HL-60 (cell line): ENCODE measurements at regions not wholly inside any gene's neighbourhood (a gene's known extent, or its start where the extent isn't known, plus 50 kb on each side); places are given as distances from the start of the nearest gene placed in this dataset.

Source experiments
- CTCF ChIP-seq: IDR thresholded peaks from one replicate; pipeline ENCODE4 v1.5.1; 2011; ENCODE audit warnings: low read length, control low read depth, inconsistent platforms; ENCODE audit not compliant: insufficient read depth
- GABPA ChIP-seq: IDR thresholded peaks from 2 replicates; pipeline ENCODE4 v1.6.1; 2012; ENCODE audit warnings: low read depth
- POLR2AphosphoS5 ChIP-seq: IDR thresholded peaks from 2 replicates; pipeline ENCODE4 v1.6.1; 2012; ENCODE audit warnings: low read depth
- REST ChIP-seq: IDR thresholded peaks from 2 replicates; pipeline ENCODE4 v1.6.1; 2012; ENCODE audit warnings: low read depth; ENCODE audit not compliant: insufficient replicate concordance
- SPI1 ChIP-seq: IDR thresholded peaks from 2 replicates; pipeline ENCODE4 v1.6.1; 2012; ENCODE audit warnings: low read depth, mild to moderate bottlenecking, borderline replicate concordance

GRCh38 chr1:200468264-200469001, 58.6 kb upstream of the ZNF281 start:
- TF ChIP-seq CTCF (no peak), POLR2AphosphoS5 (no peak), SPI1 (no peak), GABPA (no peak), REST (no peak)
